Uterus (tissue), 2 donors: ENCODE measurements at regions not wholly inside any gene's neighbourhood (a gene's known extent, or its start where the extent isn't known, plus 50 kb on each side); places are given as distances from the start of the nearest gene placed in this dataset.

Source experiments
- CTCF ChIP-seq, 4 experiments: fragments of 200-600 bp in 2 of 4; fragments of 450-650 bp in 2 of 4; sonication (generic) in 2 of 4; IDR thresholded peaks; one replicate each; pipeline ENCODE4 v1.5.1; 2016 to 2019; ENCODE audit warnings: antibody characterized with exemption in 4 of 4, mild to moderate bottlenecking in 2 of 4, moderate library complexity in 1 of 4
- POLR2A ChIP-seq, 2 donors: fragments of 450-650 bp; IDR thresholded peaks; one replicate each; pipeline ENCODE4 v1.6.1; 2016; ENCODE audit warnings: antibody characterized with exemption in 2 of 2, mild to moderate bottlenecking in 1 of 2, moderate library complexity in 1 of 2

GRCh38 chr7:54831046-54831643 lies 72.1 kb upstream of the SEC61G start:
- TF ChIP-seq CTCF (IDR thresholded peaks at IDR 0.05) = no peak
- TF ChIP-seq POLR2A (IDR thresholded peaks at IDR 0.05) = no peak
